HEK293 (cell line): ENCODE measurements at regions not wholly inside any gene's neighbourhood (a gene's known extent, or its start where the extent isn't known, plus 50 kb on each side); places are given as distances from the start of the nearest gene placed in this dataset.

ENCODE experiments used
- HOXC10 ChIP-seq: sonication (generic); formaldehyde crosslinking; IDR thresholded peaks from 2 replicates; pipeline ENCODE4 v1.8.1; 2023; ENCODE audit warnings: mild to moderate bottlenecking, missing genetic modification reagents
- MYNN ChIP-seq: fragments of 450-650 bp; formaldehyde crosslinking; IDR thresholded peaks from 2 replicates; pipeline ENCODE4 v1.5.1; 2016; ENCODE audit warnings: missing biosample characterization, missing genetic modification characterization, borderline replicate concordance
- OVOL3 ChIP-seq: fragments of 450-650 bp; formaldehyde crosslinking; IDR thresholded peaks from 2 replicates; pipeline ENCODE4 v1.5.1; 2016; ENCODE audit warnings: missing biosample characterization, missing genetic modification characterization
- ZBTB6 ChIP-seq: fragments of 450-650 bp; formaldehyde crosslinking; IDR thresholded peaks from 2 replicates; pipeline ENCODE4 v1.5.1; 2017; ENCODE audit warnings: missing biosample characterization, missing genetic modification characterization
- ZNF140 ChIP-seq: fragments of 450-650 bp; formaldehyde crosslinking; IDR thresholded peaks from 2 replicates; pipeline ENCODE4 v1.5.1; 2016; ENCODE audit warnings: missing biosample characterization, missing genetic modification characterization
- ZNF155 ChIP-seq: fragments of 450-650 bp; formaldehyde crosslinking; IDR thresholded peaks from 2 replicates; pipeline ENCODE4 v1.5.1; 2016; ENCODE audit warnings: missing biosample characterization, missing genetic modification characterization
- ZNF174 ChIP-seq: fragments of 450-650 bp; formaldehyde crosslinking; IDR thresholded peaks from 2 replicates; pipeline ENCODE4 v1.5.0; 2017; ENCODE audit warnings: missing biosample characterization, mild to moderate bottlenecking, missing genetic modification characterization
- ZNF202 ChIP-seq: fragments of 450-650 bp; formaldehyde crosslinking; IDR thresholded peaks from 2 replicates; pipeline ENCODE4 v1.5.1; 2016; ENCODE audit warnings: missing biosample characterization, missing genetic modification characterization, borderline replicate concordance
- ZNF214 ChIP-seq: fragments of 450-650 bp; formaldehyde crosslinking; IDR thresholded peaks from 2 replicates; pipeline ENCODE4 v1.5.1; 2017; ENCODE audit warnings: missing biosample characterization, mild to moderate bottlenecking, missing genetic modification characterization, borderline replicate concordance
- ZNF23 ChIP-seq: fragments of 450-650 bp; formaldehyde crosslinking; IDR thresholded peaks from 2 replicates; pipeline ENCODE4 v1.5.1; 2016; ENCODE audit warnings: missing biosample characterization, missing genetic modification characterization, borderline replicate concordance
- ZNF239 ChIP-seq: fragments of 450-650 bp; formaldehyde crosslinking; IDR thresholded peaks from 2 replicates; pipeline ENCODE4 v1.5.1; 2016; ENCODE audit warnings: missing biosample characterization, missing genetic modification characterization
- ZNF274 ChIP-seq, 2 experiments: fragments of 200-500 bp in 1 of 2; fragments of 450-650 bp in 1 of 2; sonication (Bioruptor generic) in 1 of 2; formaldehyde crosslinking in 1 of 2; IDR thresholded peaks; 2 replicates each; pipeline versions ENCODE4 v1.5.1 to v1.6.1; 2014 to 2016; ENCODE audit warnings: borderline replicate concordance in 1 of 2, inconsistent platforms in 1 of 2, low read length in 1 of 2, missing biosample characterization in 1 of 2, missing genetic modification characterization in 1 of 2
- ZNF292 ChIP-seq: fragments of 450-650 bp; formaldehyde crosslinking; IDR thresholded peaks from 2 replicates; pipeline ENCODE4 v1.5.1; 2016; ENCODE audit warnings: low read depth, missing biosample characterization, missing genetic modification characterization, borderline replicate concordance
- ZNF302 ChIP-seq: fragments of 450-650 bp; formaldehyde crosslinking; IDR thresholded peaks from 2 replicates; pipeline ENCODE4 v1.5.1; 2016; ENCODE audit warnings: missing biosample characterization, missing genetic modification characterization, low read depth
- ZNF335 ChIP-seq: fragments of 450-650 bp; formaldehyde crosslinking; conservative IDR thresholded peaks from 2 replicates; pipeline ENCODE4 v1.5.1; 2016; ENCODE audit warnings: missing biosample characterization, missing genetic modification characterization
- ZNF398 ChIP-seq: fragments of 450-650 bp; formaldehyde crosslinking; IDR thresholded peaks from 2 replicates; pipeline ENCODE4 v1.5.1; 2017; ENCODE audit warnings: missing biosample characterization, missing genetic modification characterization
- ZNF426 ChIP-seq: fragments of 450-650 bp; formaldehyde crosslinking; IDR thresholded peaks from 2 replicates; pipeline ENCODE4 v1.5.1; 2017; ENCODE audit warnings: missing biosample characterization, missing genetic modification characterization, mild to moderate bottlenecking, inconsistent platforms, moderate library complexity
- ZNF48 ChIP-seq: fragments of 450-650 bp; formaldehyde crosslinking; IDR thresholded peaks from 2 replicates; pipeline ENCODE4 v1.5.1; 2016; ENCODE audit warnings: missing biosample characterization, missing genetic modification characterization
- ZNF530 ChIP-seq: fragments of 450-650 bp; formaldehyde crosslinking; IDR thresholded peaks from 2 replicates; pipeline ENCODE4 v1.5.1; 2016; ENCODE audit warnings: low read depth, missing biosample characterization, missing genetic modification characterization
- ZNF544 ChIP-seq: fragments of 450-650 bp; formaldehyde crosslinking; IDR thresholded peaks from 2 replicates; pipeline ENCODE4 v1.5.0; 2017; ENCODE audit warnings: missing biosample characterization, missing genetic modification characterization
- ZNF549 ChIP-seq: fragments of 450-650 bp; IDR thresholded peaks from 2 replicates; pipeline ENCODE4 v1.5.1; 2018; ENCODE audit warnings: missing biosample characterization, missing genetic modification characterization, mild to moderate bottlenecking, inconsistent platforms, moderate library complexity
- ZNF558 ChIP-seq: fragments of 450-650 bp; formaldehyde crosslinking; IDR thresholded peaks from 2 replicates; pipeline ENCODE4 v1.5.1; 2016; ENCODE audit warnings: missing biosample characterization, missing genetic modification characterization
- ZNF830 ChIP-seq: fragments of 450-650 bp; IDR thresholded peaks from 2 replicates; pipeline ENCODE4 v1.5.0; 2018; ENCODE audit warnings: missing biosample characterization, missing genetic modification characterization, low read depth, mild to moderate bottlenecking, moderate library complexity
- ZSCAN16 ChIP-seq: fragments of 450-650 bp; formaldehyde crosslinking; IDR thresholded peaks from 2 replicates; pipeline ENCODE4 v1.5.1; 2016; ENCODE audit warnings: missing biosample characterization, missing genetic modification characterization
- TF ChIP-seq, protein P1 (sequence below): fragments of 450-650 bp; formaldehyde crosslinking; IDR thresholded peaks from 2 replicates; pipeline ENCODE4 v1.5.1; 2016; ENCODE audit warnings: missing biosample characterization, missing genetic modification characterization
- TF ChIP-seq, protein P2 (sequence below): fragments of 450-650 bp; IDR thresholded peaks from 2 replicates; pipeline ENCODE4 v1.5.1; 2018; ENCODE audit warnings: missing biosample characterization, mild to moderate bottlenecking, missing genetic modification characterization
- TF ChIP-seq, protein P3 (sequence below): fragments of 450-650 bp; formaldehyde crosslinking; IDR thresholded peaks from 2 replicates; pipeline ENCODE4 v1.5.1; 2016; ENCODE audit warnings: missing biosample characterization, missing genetic modification characterization
- TF ChIP-seq, protein P4 (sequence below): fragments of 450-650 bp; formaldehyde crosslinking; IDR thresholded peaks from 2 replicates; pipeline ENCODE4 v1.5.1; 2016; ENCODE audit warnings: missing biosample characterization, missing genetic modification characterization
- TF ChIP-seq, protein P5 (sequence below): fragments of 450-650 bp; formaldehyde crosslinking; optimal IDR thresholded peaks from 2 replicates; pipeline ENCODE3; 2016; ENCODE audit warnings: missing biosample characterization, mild to moderate bottlenecking, missing genetic modification characterization

DNA sequence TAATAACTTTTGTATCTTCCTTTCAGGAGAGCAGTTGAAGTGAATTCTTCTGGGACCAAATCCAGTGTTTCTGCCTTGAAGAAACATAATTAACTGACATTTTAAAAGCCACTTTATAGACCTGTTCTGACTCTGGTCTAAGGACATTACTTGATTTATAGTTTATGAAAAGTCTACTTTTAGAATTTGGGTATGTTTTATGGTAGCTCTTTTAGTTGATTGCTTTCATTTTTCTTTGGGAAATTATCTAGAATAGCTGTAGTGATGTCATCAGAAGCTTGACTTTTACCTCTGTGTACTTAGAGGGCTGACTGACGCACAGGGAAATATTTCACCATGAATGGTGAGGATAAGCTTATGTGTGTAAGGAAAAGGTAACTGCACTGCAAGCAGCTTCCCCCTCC is 131.8 kb upstream of the LIMCH1 start (continued):
- TF ChIP-seq, protein P1, sequence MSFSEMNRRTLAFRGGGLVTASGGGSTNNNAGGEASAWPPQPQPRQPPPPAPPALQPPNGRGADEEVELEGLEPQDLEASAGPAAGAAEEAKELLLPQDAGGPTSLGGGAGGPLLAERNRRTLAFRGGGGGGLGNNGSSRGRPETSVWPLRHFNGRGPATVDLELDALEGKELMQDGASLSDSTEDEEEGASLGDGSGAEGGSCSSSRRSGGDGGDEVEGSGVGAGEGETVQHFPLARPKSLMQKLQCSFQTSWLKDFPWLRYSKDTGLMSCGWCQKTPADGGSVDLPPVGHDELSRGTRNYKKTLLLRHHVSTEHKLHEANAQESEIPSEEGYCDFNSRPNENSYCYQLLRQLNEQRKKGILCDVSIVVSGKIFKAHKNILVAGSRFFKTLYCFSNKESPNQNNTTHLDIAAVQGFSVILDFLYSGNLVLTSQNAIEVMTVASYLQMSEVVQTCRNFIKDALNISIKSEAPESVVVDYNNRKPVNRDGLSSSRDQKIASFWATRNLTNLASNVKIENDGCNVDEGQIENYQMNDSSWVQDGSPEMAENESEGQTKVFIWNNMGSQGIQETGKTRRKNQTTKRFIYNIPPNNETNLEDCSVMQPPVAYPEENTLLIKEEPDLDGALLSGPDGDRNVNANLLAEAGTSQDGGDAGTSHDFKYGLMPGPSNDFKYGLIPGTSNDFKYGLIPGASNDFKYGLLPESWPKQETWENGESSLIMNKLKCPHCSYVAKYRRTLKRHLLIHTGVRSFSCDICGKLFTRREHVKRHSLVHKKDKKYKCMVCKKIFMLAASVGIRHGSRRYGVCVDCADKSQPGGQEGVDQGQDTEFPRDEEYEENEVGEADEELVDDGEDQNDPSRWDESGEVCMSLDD (tag by site-specific recombination) = no peak
- TF ChIP-seq ZNF530 = no peak
- TF ChIP-seq ZSCAN16 (tag by site-specific recombination) = no peak
- TF ChIP-seq ZNF398 (tag by site-specific recombination) = no peak
- no peak for TF ChIP-seq ZNF48 (tag by site-specific recombination)
- TF ChIP-seq ZNF292 = no peak
- no peak for TF ChIP-seq HOXC10 (CRISPR knock-in tag)
- no peak for TF ChIP-seq ZNF544 (tag by site-specific recombination)
- no peak for TF ChIP-seq OVOL3 (tag by site-specific recombination)
- TF ChIP-seq ZNF155 (tag by site-specific recombination) = no peak
- no peak for TF ChIP-seq ZNF174 (tag by site-specific recombination)
- TF ChIP-seq ZNF302 (tag by site-specific recombination) = no peak
- no peak for TF ChIP-seq ZNF335 (tag by site-specific recombination)
- TF ChIP-seq, protein P2, sequence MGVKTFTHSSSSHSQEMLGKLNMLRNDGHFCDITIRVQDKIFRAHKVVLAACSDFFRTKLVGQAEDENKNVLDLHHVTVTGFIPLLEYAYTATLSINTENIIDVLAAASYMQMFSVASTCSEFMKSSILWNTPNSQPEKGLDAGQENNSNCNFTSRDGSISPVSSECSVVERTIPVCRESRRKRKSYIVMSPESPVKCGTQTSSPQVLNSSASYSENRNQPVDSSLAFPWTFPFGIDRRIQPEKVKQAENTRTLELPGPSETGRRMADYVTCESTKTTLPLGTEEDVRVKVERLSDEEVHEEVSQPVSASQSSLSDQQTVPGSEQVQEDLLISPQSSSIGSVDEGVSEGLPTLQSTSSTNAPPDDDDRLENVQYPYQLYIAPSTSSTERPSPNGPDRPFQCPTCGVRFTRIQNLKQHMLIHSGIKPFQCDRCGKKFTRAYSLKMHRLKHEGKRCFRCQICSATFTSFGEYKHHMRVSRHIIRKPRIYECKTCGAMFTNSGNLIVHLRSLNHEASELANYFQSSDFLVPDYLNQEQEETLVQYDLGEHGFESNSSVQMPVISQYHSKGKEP (tag by site-specific recombination) = no peak
- TF ChIP-seq, protein P3, sequence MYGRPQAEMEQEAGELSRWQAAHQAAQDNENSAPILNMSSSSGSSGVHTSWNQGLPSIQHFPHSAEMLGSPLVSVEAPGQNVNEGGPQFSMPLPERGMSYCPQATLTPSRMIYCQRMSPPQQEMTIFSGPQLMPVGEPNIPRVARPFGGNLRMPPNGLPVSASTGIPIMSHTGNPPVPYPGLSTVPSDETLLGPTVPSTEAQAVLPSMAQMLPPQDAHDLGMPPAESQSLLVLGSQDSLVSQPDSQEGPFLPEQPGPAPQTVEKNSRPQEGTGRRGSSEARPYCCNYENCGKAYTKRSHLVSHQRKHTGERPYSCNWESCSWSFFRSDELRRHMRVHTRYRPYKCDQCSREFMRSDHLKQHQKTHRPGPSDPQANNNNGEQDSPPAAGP (tag by site-specific recombination) = no peak
- TF ChIP-seq ZNF274 (IDR thresholded peaks at IDR 0.05; ENCODE audit: low read length) = no peak
- TF ChIP-seq ZNF274 (tag by site-specific recombination; IDR thresholded peaks at IDR 0.05; ENCODE audit: borderline replicate concordance) = no peak
- TF ChIP-seq ZNF23 (tag by site-specific recombination) = no peak
- TF ChIP-seq ZNF140 = no peak
- no peak for TF ChIP-seq ZNF549 (tag by site-specific recombination)
- TF ChIP-seq, protein P4, sequence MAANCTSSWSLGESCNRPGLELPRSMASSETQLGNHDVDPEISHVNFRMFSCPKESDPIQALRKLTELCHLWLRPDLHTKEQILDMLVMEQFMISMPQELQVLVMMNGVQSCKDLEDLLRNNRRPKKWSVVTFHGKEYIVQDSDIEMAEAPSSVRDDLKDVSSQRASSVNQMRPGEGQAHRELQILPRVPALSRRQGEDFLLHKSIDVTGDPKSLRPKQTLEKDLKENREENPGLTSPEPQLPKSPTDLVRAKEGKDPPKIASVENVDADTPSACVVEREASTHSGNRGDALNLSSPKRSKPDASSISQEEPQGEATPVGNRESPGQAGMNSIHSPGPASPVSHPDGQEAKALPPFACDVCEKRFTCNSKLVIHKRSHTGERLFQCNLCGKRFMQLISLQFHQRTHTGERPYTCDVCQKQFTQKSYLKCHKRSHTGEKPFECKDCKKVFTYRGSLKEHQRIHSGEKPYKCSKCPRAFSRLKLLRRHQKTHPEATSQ (tag by site-specific recombination) = no peak
- no peak for TF ChIP-seq ZNF239 (tag by site-specific recombination)
- TF ChIP-seq MYNN (tag by site-specific recombination) = no peak
- TF ChIP-seq ZNF202 (tag by site-specific recombination) = no peak
- TF ChIP-seq, protein P5, sequence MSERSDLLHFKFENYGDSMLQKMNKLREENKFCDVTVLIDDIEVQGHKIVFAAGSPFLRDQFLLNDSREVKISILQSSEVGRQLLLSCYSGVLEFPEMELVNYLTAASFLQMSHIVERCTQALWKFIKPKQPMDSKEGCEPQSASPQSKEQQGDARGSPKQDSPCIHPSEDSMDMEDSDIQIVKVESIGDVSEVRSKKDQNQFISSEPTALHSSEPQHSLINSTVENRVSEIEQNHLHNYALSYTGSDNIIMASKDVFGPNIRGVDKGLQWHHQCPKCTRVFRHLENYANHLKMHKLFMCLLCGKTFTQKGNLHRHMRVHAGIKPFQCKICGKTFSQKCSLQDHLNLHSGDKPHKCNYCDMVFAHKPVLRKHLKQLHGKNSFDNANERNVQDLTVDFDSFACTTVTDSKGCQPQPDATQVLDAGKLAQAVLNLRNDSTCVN (tag by site-specific recombination) = no peak
- no peak for TF ChIP-seq ZBTB6 (tag by site-specific recombination)
- no peak for TF ChIP-seq ZNF830 (tag by site-specific recombination)
- no peak for TF ChIP-seq ZNF426 (tag by site-specific recombination)
- TF ChIP-seq ZNF214 = no peak
- no peak for TF ChIP-seq ZNF558
